NCI-H1092 (cell line): ENCODE measurements at regions not wholly inside any gene's neighbourhood (a gene's known extent, or its start where the extent isn't known, plus 50 kb on each side); places are given as distances from the start of the nearest gene placed in this dataset.

Source experiments
- DNase-seq: peaks from one replicate; lab custom pipeline; 2025; lab: John Stamatoyannopoulos, UW

DNA sequence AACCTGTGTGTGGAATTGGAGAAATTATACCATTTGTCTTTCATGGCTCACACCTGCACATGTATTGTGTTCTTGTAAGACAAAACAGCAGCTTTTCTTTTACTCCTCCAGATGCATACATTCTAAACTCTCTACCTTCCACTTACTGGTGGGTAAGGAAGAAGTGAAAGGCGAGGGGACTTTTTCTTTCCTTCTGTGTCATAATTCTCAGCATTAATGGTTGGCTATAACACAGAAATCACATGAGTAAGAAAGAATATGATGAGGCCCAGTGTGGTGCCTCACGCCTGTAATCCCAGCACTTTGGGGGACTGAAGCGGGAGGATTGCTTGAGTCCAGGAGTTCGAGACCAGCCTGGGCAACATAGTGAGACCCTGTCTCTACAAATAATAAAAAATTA is 57.8 kb upstream of the SHANK2 start:
- DNase-seq = no peak

DNA sequence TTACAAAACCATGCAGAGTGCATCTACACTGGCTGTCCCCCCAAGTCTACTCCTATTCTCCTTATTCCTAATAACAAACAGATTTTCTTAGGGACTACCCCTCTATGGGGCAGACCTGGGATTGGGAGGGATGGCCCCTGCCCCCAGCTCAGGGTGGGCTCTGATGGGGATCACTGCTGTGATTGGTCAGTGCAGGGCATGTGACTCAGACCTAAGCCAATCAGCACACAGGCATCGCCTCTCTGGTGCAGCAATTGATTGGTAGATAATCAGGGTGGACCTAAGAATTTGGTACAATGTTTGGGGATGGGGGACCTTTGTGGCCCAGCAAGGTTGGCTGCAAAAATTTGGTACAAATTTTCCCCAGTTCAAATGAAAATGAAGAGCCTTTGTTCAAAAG is 57.2 kb upstream of the SHANK2 start:
- DNase-seq = no peak

DNA sequence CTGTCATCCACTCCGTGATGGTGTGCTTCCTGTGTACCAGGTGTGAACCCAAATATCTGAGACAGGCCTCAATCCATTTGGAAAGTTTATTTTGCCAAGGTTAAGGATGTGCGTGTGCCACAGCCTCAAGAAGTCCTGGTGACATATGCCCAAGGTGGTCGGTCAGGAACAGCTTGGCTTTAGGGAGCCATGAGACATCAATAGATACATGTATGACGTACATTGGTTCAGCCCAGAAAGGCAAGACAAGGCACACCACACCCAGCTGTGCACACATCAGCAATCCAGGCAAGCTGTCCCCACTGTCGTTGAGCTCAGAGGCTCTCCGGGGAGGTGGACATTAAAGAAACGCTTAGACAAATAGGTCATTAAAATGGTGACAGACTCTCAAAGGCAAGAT is 56.8 kb upstream of the SHANK2 start:
- no peak for DNase-seq

DNA sequence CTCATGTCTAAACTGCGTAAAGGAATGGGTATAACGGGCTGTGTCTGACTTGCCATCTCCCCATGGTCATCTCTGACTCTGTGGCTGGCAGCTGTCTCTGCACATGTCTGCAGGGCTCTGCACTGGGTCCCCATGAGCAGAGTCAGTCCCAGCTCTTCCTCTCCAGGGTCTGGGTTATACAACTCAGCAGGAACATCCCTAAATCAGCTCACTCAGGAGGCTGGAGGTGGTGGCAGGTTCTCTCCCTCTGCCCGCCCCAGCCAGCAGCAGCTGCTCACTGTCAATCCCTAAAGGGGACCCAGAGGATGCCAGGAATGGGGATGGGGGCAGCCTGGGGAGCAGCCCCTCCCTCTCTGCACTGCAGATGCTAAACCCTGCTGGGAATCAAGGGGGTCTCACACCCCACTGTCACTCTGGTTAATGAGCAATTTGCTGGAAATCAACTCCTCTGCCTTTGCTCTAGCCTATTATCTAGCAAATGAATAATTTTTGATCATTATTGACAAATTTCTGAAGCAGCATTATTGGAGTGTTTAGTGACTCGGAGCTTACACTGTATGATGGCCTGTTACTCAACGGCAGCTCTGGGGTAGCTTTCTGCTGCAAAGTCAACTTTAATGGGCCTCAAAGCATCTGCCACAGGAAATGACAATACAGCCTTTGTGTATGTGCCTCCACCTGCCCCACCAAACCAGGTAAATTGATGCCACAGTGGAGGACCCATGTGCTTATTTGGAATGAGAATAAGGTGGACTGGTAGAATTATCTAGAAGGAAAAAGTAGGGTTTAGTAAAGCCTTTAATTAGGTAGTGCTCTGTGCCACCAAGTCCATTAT is 55.7 kb upstream of the SHANK2 start:
- no peak for DNase-seq

DNA sequence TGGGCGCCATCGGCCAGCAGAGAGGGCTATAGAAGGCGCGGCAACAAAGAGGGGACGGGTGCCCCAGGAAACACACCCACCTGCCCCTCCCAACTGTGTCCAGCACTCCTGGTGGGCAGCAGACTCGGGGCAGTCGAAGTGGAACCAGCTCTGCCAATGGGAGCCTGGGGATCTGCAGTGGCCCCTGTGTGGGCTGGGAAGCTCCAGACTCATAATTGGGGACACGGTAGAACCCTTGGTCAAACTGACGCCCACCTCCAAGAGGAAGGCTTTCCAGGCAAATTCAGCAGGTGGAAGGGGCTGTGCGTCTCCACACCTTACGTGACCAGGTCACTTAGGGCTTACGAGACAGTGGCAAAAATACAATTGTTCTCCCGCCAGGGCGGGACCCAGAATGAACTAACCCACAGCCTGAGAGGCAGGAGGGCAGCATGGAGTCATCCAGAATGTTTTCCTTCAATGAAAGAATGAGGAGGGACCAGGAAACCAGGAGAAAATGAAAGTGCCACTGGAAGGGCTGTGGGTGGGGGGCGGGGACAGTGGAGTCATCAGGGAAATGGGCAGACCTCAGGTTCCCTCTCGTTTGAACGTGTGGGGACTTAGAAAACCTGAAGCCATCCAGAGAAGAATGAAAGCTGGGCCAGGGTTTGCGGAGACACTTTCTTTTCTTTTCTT is 53.2 kb upstream of the SHANK2 start:
- no peak for DNase-seq

DNA sequence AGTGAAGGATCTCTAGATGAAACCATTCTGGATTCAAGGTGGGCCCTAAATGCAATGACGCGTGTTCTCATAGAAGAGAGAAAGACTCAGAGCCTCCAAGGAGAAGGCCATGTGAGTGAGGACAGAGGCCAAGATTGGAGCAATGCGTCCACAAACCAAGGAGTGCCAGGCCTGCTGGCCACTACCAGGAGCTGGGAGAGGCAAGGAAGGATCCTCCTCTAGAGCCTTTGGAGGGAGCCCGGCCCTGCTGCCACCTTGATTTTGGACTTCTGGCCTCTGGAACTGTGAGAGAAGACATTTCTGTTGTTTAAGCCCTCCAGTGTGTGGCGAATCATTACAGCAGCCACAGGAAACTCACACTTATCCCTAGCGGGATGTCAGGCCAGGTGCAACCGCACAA is 52.7 kb upstream of the SHANK2 start:
- DNase-seq = no peak

DNA sequence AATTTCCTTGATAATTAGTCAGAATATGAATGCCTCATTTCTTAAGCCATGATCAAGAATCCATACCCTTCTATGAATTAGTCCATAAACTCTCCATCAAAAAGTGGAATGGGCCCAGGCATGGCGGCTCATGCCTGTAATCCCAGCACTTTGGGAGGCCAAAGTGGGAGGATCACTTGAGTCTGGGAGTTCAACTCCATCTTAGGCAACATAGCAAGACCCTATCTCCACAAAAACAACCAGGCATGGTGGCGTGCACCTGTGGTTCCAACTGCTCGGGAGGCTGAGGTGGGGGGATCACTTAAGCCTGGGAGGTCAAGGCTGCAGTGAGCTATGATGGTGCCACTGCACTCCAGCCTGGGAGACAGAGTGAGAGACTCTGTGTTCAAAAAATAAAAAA is 52.1 kb upstream of the SHANK2 start:
- DNase-seq = no peak

DNA sequence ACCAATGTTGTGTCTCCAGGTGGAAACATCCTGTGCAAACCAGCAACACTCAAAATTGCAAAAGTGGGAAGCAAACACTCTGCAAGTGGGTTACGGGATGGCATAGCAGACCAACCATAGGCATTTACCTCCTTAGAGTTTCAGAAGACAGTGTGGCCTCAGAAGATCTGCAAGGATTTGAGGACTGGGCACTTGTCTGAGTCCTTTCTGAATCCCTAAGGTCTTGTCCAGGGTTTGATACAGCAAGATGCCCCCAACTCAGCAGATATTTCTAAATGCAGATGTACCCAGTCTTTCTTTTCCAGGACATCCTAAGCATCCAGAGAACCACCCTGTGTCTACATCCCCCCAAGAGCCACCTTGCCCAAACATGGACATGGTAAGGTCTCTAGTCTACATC is 51.7 kb upstream of the SHANK2 start:
- DNase-seq = no peak

DNA sequence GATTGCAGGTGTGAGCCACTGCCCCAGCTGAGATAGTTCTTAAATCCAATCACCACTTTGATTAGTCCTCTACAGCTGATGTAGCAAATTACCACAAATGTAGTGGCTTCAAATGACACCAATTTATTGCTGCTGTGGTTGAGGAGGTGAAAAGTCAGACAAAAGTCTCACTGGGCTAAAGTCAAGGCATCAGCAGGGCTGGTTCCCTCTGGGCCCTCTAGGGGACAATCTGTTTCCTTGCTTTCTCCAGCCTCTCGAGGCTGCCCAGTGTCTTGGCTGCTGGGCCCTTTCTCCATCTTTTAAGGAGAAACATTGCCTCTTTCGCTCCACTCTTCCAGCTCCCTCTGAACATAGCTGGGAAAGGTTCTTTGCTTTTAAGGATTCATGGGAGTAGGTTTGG is 50.5 kb upstream of the SHANK2 start:
- DNase-seq = no peak

DNA sequence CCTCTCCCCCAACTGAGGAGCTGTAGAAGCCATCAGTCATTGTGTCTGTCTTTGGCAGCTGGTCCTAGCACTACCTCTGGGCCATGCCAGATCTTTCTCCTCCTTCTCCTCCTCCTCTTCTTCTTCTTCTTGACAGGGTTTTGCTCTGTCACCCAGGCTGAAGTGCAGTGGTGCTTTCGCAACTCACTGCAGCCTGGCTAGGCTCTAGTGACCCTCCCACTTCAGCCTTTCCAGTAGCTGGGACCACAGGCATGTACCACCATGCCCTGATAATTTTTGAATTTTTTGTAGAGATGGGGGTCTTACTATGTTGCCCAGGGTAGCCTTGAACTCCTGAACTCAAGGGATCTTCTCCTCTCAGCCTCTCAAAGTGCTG is 50.1 kb upstream of the SHANK2 start:
- DNase-seq = no peak
